GM18508 (cell line): ENCODE measurements at regions not wholly inside any gene's neighbourhood (a gene's known extent, or its start where the extent isn't known, plus 50 kb on each side); places are given as distances from the start of the nearest gene placed in this dataset.

ENCODE experiments used
- ATAC-seq: cut with Tn5 transposase; IDR thresholded peaks from one replicate; pipeline ENCODE4 v1.9.1; 2021; ENCODE audit warnings: moderate number of reproducible peaks; ENCODE audit not compliant: insufficient read depth, unreplicated experiment

DNA sequence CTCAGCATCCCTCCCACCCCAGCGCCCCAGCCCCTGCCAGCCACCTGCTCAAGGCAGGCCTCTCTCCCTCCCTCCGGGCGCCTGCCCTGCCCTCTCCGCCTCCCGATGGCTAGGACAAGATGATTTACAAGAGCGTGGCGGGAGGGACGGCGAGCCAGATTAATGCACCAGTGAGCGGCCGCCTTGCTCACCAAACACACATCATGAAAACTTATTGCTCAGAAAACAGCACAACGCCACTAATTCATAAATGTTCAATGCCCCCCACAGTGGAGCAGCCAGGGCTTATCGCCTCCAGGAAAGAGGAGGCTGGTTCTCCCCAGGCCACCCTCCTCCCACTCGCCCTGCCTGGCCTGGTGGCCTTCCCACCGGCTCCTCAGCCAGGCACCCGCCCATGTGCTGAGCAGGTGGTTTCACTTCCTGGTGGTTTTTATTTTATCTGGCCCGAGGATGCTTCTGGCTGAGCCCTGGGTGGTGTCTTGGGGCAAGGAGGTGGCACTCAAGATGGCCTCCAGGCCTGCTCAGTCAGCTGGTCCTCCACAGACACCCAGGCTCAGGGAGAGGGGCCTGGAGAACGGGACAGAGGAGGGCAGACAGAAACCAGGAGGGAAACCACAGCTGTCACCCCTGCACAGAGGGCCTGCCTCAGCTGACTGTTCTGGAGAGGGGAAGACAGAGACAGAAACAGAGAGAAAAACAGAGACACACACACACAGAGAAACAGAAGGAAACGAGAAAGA is 284.9 kb downstream of the UACA start:
- no peak for ATAC-seq

DNA sequence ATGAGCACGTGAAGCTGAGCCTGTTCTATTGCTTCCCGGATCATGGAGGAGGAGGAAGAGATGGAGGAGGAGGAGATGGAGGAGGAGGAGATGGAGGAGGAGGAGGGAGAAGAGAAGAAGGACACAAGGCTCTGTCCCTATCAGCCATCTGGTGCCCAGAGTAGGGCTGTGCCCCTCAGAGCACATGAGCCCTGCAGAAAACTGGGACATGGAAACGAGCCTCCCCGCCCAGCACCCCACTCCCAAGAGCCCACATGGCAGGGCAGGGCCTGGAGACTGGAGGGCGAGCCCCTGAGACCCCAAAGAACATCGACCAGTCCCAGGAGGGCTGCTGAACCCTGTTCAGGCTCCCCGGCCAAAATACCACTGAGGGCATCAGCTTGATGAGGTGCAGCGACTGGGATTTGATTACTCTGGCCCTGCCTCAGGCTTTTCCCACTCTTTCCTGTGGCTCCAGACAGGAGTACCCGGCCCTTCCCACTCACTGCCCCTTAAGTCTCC is 285.6 kb downstream of the UACA start:
- no peak for ATAC-seq

DNA sequence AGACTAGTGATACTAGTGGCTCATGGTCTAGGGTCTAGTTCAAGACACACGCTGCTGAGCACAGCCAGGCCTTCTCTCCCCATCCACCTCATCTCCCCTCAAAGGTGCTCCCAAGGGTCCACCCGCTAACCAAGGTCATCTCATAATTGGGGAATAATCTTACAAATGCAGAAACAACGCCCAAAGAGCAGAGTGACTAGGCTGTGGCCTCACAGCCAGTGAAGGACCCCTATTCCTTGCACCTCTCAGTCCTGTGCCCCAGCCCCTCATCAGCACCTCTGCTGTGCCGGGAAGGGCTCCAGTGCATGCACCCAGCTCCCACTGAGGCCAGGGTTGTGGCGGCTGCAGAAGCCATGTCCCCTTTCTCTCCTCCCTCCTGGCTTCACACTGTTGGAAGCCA is 286.9 kb downstream of the UACA start:
- ATAC-seq = no peak

DNA sequence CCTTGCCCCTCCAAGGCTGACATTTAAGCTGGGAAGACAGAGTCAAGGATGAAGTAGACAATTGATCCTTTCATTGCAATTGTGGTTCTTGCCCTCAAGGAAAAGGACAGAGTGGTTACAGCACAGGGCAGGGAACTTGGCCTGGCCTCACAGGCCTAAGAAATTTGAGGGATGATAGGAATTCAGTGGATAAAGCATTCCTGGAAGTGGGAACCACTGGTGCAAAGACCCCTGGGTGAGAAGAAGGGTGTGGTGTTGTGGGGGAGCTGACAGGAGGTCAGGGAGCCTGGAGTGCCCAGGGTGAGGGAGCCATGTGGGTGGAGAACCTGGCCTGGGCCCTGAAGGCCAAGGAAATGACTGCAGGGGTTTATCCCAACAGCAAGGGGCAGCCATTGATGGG is 287.4 kb downstream of the UACA start:
- ATAC-seq = no peak

DNA sequence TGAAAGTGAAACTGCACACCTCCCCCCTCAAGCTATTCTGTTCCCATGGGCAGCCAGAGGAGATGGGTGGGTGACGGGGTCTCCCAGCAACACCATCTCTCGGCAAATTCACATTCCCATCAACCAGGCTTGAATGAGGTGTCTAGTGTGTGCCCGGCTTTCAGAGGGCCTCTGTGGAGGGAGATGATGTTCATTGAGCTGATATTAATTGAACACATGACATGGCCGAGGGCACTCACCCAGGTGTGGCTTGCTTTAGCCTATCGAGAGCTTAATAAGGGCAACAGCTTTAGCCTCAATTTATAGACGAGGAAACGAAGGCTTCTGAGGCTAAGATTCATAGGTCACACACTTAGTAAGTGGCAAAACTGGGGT is 288.0 kb downstream of the UACA start:
- ATAC-seq = no peak

GRCh38 chr15:70474471-70475406 is 288.6 kb downstream of the UACA start:
- no peak for ATAC-seq

- ATAC-seq = no peak
Measured at GRCh38 chr15:70473581-70474370, 289.6 kb downstream of the UACA start.

- ATAC-seq = no peak
Measured at GRCh38 chr15:70471517-70471916, 291.8 kb downstream of the UACA start.

DNA sequence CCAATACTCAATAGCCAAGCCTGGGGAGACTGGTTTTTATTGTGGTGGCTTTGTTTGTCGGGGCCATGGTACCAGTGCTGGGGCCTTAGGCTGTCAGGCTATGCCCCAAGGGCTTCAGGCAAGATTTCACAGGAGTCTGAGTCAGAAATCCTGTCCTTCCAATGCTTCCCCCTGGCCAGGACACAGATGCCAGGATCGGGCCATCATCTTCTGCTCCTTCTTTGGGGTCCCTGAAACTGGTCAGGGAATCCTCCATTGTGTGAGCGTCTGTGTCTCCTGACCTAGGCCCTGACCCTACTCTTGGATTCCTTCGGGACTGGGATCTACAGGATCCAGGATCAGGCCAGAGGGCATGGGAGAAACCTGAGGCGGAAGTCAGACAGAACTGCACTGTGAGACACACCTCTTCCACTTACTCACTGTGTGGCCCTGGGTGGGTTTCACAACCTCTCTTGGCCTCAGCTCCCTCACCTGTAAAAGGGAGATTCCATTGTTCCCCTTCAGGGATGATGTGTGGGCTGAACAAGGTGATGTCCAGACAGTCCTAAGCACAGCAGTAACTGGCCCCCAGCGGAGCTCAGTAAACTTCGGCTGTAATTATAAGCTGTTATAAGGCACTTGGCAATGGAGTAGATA is 292.7 kb downstream of the UACA start:
- ATAC-seq = no peak

GRCh38 chr15:70469651-70470555 is 293.5 kb downstream of the UACA start:
- ATAC-seq = no peak

DNA sequence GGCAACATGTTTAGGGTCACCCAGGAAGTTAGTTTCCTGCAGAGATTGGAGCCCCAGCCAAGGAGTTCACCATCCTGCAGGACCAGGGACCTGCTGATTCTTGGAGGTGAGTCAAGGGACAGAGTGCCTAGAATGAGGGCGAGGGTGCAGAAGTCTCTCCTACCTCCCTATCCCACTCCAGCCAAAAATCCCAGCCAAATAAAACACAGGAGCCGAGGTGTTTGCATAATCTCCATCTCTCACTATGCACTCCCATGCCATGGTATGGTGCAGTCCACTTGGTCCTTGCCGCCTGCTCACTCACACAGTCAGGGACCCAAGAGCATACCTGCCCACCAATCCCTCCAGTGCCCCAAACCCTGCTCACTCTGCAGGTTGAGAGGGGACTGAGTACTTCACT is 294.2 kb downstream of the UACA start:
- ATAC-seq = no peak

GRCh38 chr15:70466895-70467529 is 296.3 kb downstream of the UACA start:
- ATAC-seq = no peak

DNA sequence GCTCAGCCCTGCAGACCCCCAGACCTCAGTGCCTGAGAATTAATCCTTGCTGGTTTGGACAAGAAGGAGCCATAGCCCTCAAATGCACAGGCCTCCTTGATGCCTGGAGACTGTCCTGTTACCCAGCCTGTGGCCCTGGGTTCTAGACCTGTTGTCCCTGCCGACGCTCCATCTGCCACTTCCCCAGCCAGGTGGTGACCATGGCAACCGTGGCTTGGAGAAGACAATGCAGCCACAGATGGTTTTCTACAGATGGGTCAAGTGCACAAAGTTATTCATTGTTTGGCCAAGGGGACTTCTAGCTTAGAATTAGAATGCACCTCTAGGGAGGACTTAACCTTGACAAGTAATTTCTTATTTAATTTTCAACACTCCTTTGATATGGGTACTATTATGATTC is 297.1 kb downstream of the UACA start:
- no peak for ATAC-seq

DNA sequence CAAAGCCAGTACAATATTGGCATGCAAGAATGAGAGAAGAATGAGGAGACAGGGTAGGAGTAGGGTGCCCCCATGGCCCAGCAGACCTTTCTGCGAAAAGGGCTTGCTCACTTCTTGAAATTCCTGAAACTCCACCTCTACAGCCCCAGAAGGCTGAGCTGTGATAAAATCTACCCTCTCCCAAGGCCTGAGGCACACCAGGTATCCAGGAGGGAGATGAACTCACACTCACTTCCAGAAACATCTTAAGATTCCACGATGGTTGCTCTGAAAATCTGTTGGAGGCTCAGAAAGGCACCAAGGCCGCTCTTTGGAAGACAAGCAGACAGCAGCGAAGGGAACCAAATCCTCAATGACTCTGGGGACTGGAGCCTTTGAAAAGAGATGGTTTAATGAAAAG is 297.5 kb downstream of the UACA start:
- ATAC-seq = no peak

- no peak for ATAC-seq
Measured at GRCh38 chr15:70463453-70463834, 299.9 kb downstream of the UACA start.

GRCh38 chr15:70461992-70462391 is 301.4 kb downstream of the UACA start:
- no peak for ATAC-seq

- ATAC-seq = no peak
Measured at GRCh38 chr15:70461017-70461416, 302.3 kb downstream of the UACA start.

GRCh38 chr15:70459312-70459711 is 304.0 kb downstream of the UACA start:
- ATAC-seq = no peak

- ATAC-seq = no peak
Measured at GRCh38 chr15:70453766-70454165, 309.6 kb downstream of the UACA start.
